ENCODE measurements at regions not wholly inside any gene's neighbourhood (a gene's known extent, or its start where the extent isn't known, plus 50 kb on each side); places are given as distances from the start of the nearest gene placed in this dataset.

DNA sequence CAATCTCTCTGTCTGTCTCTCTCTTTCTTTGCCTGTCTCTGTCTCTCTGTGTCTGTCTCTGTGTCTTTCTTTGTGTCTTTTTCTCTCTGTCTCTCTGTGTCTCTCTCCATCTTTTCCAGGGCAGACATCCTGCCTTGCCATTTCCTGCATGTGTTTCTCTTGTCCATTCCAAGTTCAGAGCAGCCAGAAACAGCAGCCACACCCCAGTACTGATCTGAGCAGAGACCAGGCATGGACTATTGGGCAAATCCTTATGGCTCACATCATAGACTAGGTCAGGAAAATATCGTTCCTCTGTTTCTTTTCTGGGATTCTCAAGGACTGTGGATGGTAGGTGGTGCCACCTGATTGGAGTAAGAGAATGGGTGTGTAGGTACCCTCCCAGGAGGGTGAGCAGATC lies 95.8 kb downstream of the RAMP3 start:
- no peak for TF ChIP-seq POLR2AphosphoS5 (IDR thresholded peaks at IDR 0.05; ENCODE audit: low read depth, low read length)
- TF ChIP-seq TAF1 (IDR thresholded peaks at IDR 0.05; ENCODE audit: borderline replicate concordance, low read depth, low read length) = no peak
- no peak for TF ChIP-seq POLR2A (IDR thresholded peaks at IDR 0.05; ENCODE audit: low read depth, low read length)

Measured in GM12892 (cell line).